ENCODE measurements at regions not wholly inside any gene's neighbourhood (a gene's known extent, or its start where the extent isn't known, plus 50 kb on each side); places are given as distances from the start of the nearest gene placed in this dataset.

GRCh38 chr3:84175449-84175848 is 783.3 kb upstream of the CADM2 start:
- no peak overlapping the region for H4K8ac ChIP-seq (replicated peaks; ENCODE audit: insufficient read length, low read depth, low read length)
- no peak overlapping the region for H3K4me2 ChIP-seq (ENCODE audit: insufficient read depth, insufficient read length, low read length)
- TF ChIP-seq CTCF (conservative IDR thresholded peaks at IDR 0.05): no peak
- no peak overlapping the region for H4K91ac ChIP-seq (ENCODE audit: insufficient read length, low read depth, low read length)
- no peak overlapping the region for H2BK120ac ChIP-seq (ENCODE audit: low read depth, low read length, poor library complexity, severe bottlenecking)
- no peak overlapping the region for H3K27ac ChIP-seq (ENCODE audit: insufficient read length, low read depth, low read length)
- no peak overlapping the region for H3K9ac ChIP-seq (ENCODE audit: extremely low read depth, insufficient read length, low read length)
- H3K14ac ChIP-seq (ENCODE audit: insufficient read depth, low read length): no peak overlapping the region
- Mint-ChIP-seq H3K9me3 (peaks cover 4 to 5% of the 10 kb centered on the region in 2 experiments; a peak in 4 of 5 replicates), H3K4me1 (no peaks in the 10 kb centered on the region), H3K27ac (no peak overlapping the region), H3K27me3 (ENCODE audit: low read depth) (no peaks in the 10 kb centered on the region), H3K4me3 (no peak overlapping the region), H3K36me3 (ENCODE audit: insufficient read depth in 1 of 3, low read depth in 3 of 3) (peaks cover 0 to 5% (median 2%) of the 10 kb centered on the region in 3 experiments; a peak in 4 of 7 replicates)
- H2BK12ac ChIP-seq (ENCODE audit: insufficient read length, low read depth, low read length): no peak overlapping the region
- no peak overlapping the region for H4K5ac ChIP-seq (ENCODE audit: insufficient read length, low read depth, low read length)
- no peaks in the 10 kb centered on the region for H3K4me1 ChIP-seq (ENCODE audit: insufficient read depth, low read length)
- H3K4ac ChIP-seq (ENCODE audit: low read depth, low read length): no peak overlapping the region
- H3K27me3 ChIP-seq (ENCODE audit: insufficient read depth, low read length): no peaks in the 10 kb centered on the region
- no CpG with 5 or more reads among the region's 5 CpGs for WGBS (ENCODE audit: extremely low coverage, insufficient read length, low lambda C conversion rate)
- no peaks in the 10 kb centered on the region for H3K79me1 ChIP-seq (ENCODE audit: insufficient read depth, low read depth, low read length, poor library complexity, severe bottlenecking)
- no peak overlapping the region for H3K23ac ChIP-seq (ENCODE audit: insufficient read length, low read depth, low read length)
- no peak for DNase-seq
- no peak overlapping the region for H2BK15ac ChIP-seq (ENCODE audit: low read depth, low read length)
- H3K79me2 ChIP-seq (ENCODE audit: insufficient read depth, low read length): no peaks in the 10 kb centered on the region
- H3K9me3 ChIP-seq (ENCODE audit: control insufficient read depth, low read depth, low read length): no peaks in the 10 kb centered on the region
- H2BK5ac ChIP-seq (ENCODE audit: insufficient read length, low read length): no peak overlapping the region
- no peak overlapping the region for H2AK5ac ChIP-seq (ENCODE audit: insufficient read length, low read length)
- no peaks in the 10 kb centered on the region for H3K23me2 ChIP-seq (ENCODE audit: insufficient read length, low read depth, low read length, poor library complexity, severe bottlenecking)
- H2AFZ ChIP-seq (ENCODE audit: low read length): no peak overlapping the region
- no peaks in the 10 kb centered on the region for H4K20me1 ChIP-seq (ENCODE audit: control insufficient read depth, insufficient read depth, insufficient read length)
- no peak overlapping the region for H3K18ac ChIP-seq (ENCODE audit: insufficient read length, low read depth, low read length)
- H2BK20ac ChIP-seq (ENCODE audit: low read depth, low read length, poor library complexity, severe bottlenecking): no peak overlapping the region
- no peak overlapping the region for H3T11ph ChIP-seq (ENCODE audit: low read length)
- H3K56ac ChIP-seq (ENCODE audit: insufficient read length, low read depth, low read length): no peak overlapping the region
